K562 (cell line): ENCODE measurements at regions not wholly inside any gene's neighbourhood (a gene's known extent, or its start where the extent isn't known, plus 50 kb on each side); places are given as distances from the start of the nearest gene placed in this dataset.

ENCODE experiments used
- ATAC-seq: fragments of 200-7000 bp; cut with Tn5 transposase; 3 replicates; pipeline ENCODE4 v1.9.1; 2020; ENCODE audit warnings: moderate library complexity
- BruUV-seq: library from RNA; stranded (reverse); fragments of 400-500 nt; replicated peaks from 2 replicates; lab custom pipeline; 2021; lab: Mats Ljungman, UMichigan
- CTCF ChIA-PET: fragments of 300-600 bp; formaldehyde crosslinking; extraction: SDS; loops from one replicate; lab custom pipeline; 2021; ENCODE audit warnings: low intra/inter-chr PET ratio; lab: Yijun Ruan, JAX
- POLR2A ChIA-PET: fragments of 300-600, 350-650 bp; sonication (Branson Sonifier 250); formaldehyde crosslinking; extraction: SDS; loops from one replicate; lab custom pipeline; 2021; ENCODE audit warnings: antibody characterized with exemption, inconsistent platforms; lab: Yijun Ruan, JAX
- DNase-seq, 4 experiments: peaks; one replicate each; pipeline versions ENCODE4 v3.0.0 to v3.0.0-alpha.2; 2011 to 2018; ENCODE audit warnings: low spot score in 3 of 4, mixed read lengths in 3 of 4; ENCODE audit errors: extremely low read depth in 1 of 4
- FAIRE-seq: peaks from 2 replicates; lab custom pipeline; 2011; peaks lifted over from hg19 to GRCh38; lab: Jason Lieb, UNC
- H2AFZ ChIP-seq: 2 replicates; pipeline ENCODE4 v1.6.0; 2011; ENCODE audit warnings: low read depth, low read length, control low read depth, inconsistent platforms
- H3K27ac ChIP-seq: fragments of 200-600 bp; 3 replicates; pipeline ENCODE4 v1.8.0; 2011; ENCODE audit warnings: low read depth, mild to moderate bottlenecking, control low read depth, inconsistent platforms, low read length, moderate library complexity, mixed read lengths; ENCODE audit errors: extremely low read depth
- H3K27me3 ChIP-seq, 2 experiments: fragments of 300-600 bp in 1 of 2; 2 replicates in 1 of 2; 3 replicates in 1 of 2; pipeline versions ENCODE4 v1.6.0 to v1.8.0; 2011; ENCODE audit warnings: inconsistent platforms in 2 of 2, low read length in 2 of 2, mild to moderate bottlenecking in 1 of 2, mixed read lengths in 1 of 2, moderate library complexity in 1 of 2; ENCODE audit not compliant: control insufficient read depth in 2 of 2, insufficient read depth in 2 of 2
- H3K36me3 ChIP-seq: fragments of 300-600 bp; 3 replicates; pipeline ENCODE4 v1.8.0; 2011; ENCODE audit warnings: mild to moderate bottlenecking, low read length, inconsistent platforms; ENCODE audit not compliant: control insufficient read depth, insufficient read depth
- H3K4me1 ChIP-seq, 2 experiments: fragments of 200-600 bp in 1 of 2; replicated peaks in 1 of 2; 2 replicates in 1 of 2; 3 replicates in 1 of 2; pipeline versions ENCODE4 v1.5.1 to v1.8.0; 2011; ENCODE audit warnings: inconsistent platforms in 2 of 2, low read length in 2 of 2, mild to moderate bottlenecking in 1 of 2, mixed read lengths in 1 of 2, moderate library complexity in 1 of 2; ENCODE audit not compliant: control insufficient read depth in 2 of 2, insufficient read depth in 2 of 2
- H3K4me2 ChIP-seq: 2 replicates; pipeline ENCODE4 v1.6.1; 2011; ENCODE audit warnings: low read length, control low read depth, inconsistent platforms, mixed read lengths; ENCODE audit not compliant: insufficient read depth
- H3K4me3 ChIP-seq: fragments of 200-600 bp; sonication (generic), shearing (Covaris generic); 2 replicates; pipeline ENCODE4 v1.5.1; 2016; ENCODE audit warnings: control low read depth, inconsistent platforms
- H3K79me2 ChIP-seq: fragments of 200-600 bp; 3 replicates; pipeline ENCODE4 v1.8.0; 2011; ENCODE audit warnings: low read length, inconsistent platforms; ENCODE audit not compliant: control insufficient read depth, insufficient read depth
- H3K9ac ChIP-seq, 2 experiments: 2 replicates each; pipeline versions ENCODE4 v1.6.0 to v1.6.1; 2011; ENCODE audit warnings: low read depth in 2 of 2, low read length in 2 of 2, control low read depth in 1 of 2, inconsistent platforms in 1 of 2, mild to moderate bottlenecking in 1 of 2, mixed read lengths in 1 of 2; ENCODE audit not compliant: insufficient read depth in 1 of 2
- H3K9me1 ChIP-seq: one replicate; pipeline ENCODE4 v1.6.0; 2011; ENCODE audit warnings: inconsistent platforms, mild to moderate bottlenecking, low read length, moderate library complexity; ENCODE audit not compliant: control insufficient read depth, insufficient read depth
- H3K9me3 ChIP-seq: replicated peaks from 2 replicates; pipeline ENCODE4 v1.5.1; 2011; ENCODE audit warnings: low read depth, low read length, inconsistent platforms; ENCODE audit not compliant: control insufficient read depth, insufficient read depth
- H4K20me1 ChIP-seq: replicated peaks from 2 replicates; pipeline ENCODE4 v1.6.1; 2011; ENCODE audit warnings: low read length, inconsistent platforms, mixed read lengths; ENCODE audit not compliant: control insufficient read depth, insufficient read depth
- ASH1L ChIP-seq: fragments of 450-650 bp; IDR thresholded peaks from 2 replicates; pipeline ENCODE4 v1.6.1; 2018; ENCODE audit warnings: borderline replicate concordance, mild to moderate bottlenecking, low read depth; ENCODE audit not compliant: partially characterized antibody
- CEBPB ChIP-seq: fragments of 450-650 bp; IDR thresholded peaks from 2 replicates; pipeline ENCODE4 v1.6.1; 2016; ENCODE audit warnings: missing genetic modification characterization, missing compliant biosample characterization
- CEBPG ChIP-seq, 3 experiments: fragments of 200-800 bp in 1 of 3; sonication (Bioruptor generic) in 1 of 3; sonication (generic) in 1 of 3; formaldehyde crosslinking in 1 of 3; IDR thresholded peaks in 2 of 3; conservative IDR thresholded peaks in 1 of 3; 2 replicates each; pipeline versions ENCODE4 v1.6.1 to v1.8.0; 2016 to 2022; ENCODE audit warnings: missing compliant biosample characterization in 2 of 3, missing genetic modification characterization in 2 of 3, mild to moderate bottlenecking in 1 of 3, missing genetic modification reagents in 1 of 3
- RBM15 ChIP-seq: fragments of 200-400 bp; formaldehyde crosslinking; IDR thresholded peaks from 2 replicates; pipeline ENCODE4 v1.6.1; 2018; ENCODE audit warnings: mild to moderate bottlenecking, low read length, moderate library complexity; ENCODE audit not compliant: insufficient read depth
- TAL1 ChIP-seq: fragments of 450-650 bp; IDR thresholded peaks from 2 replicates; pipeline ENCODE4 v1.6.1; 2016; ENCODE audit warnings: mild to moderate bottlenecking
- ZNF583 ChIP-seq: fragments of 250-450 bp; sonication (Bioruptor Pico); IDR thresholded peaks from 2 replicates; pipeline ENCODE4 v1.4.0; 2020
- ZNF77 ChIP-seq: fragments of 250-450 bp; sonication (Bioruptor Pico); IDR thresholded peaks from 2 replicates; pipeline ENCODE4 v1.5.0; 2020
- WGBS: fragments of 100-300 bp; shearing (Covaris generic); methylation state at CpG from one replicate; pipeline ENCODE4 v1.1.6; 2016; ENCODE audit warnings: low coverage, mixed read lengths; ENCODE audit not compliant: insufficient coverage; ENCODE audit errors: missing lambda C conversion rate; 5-methylcytosine and 5-hydroxymethylcytosine counted together
- in situ Hi-C: fragments of 300-500 bp; cut with MboI; formaldehyde crosslinking; loops from 4 replicates; pipeline ENCODE4 v1.15.0; 2018; ENCODE audit warnings: inconsistent platforms, mixed read lengths
- intact Hi-C: fragments of 100-400 bp; cut with micrococcal nuclease; formaldehyde crosslinking; loops from 2 replicates; pipeline ENCODE4 v1.14.2; 2022

DNA sequence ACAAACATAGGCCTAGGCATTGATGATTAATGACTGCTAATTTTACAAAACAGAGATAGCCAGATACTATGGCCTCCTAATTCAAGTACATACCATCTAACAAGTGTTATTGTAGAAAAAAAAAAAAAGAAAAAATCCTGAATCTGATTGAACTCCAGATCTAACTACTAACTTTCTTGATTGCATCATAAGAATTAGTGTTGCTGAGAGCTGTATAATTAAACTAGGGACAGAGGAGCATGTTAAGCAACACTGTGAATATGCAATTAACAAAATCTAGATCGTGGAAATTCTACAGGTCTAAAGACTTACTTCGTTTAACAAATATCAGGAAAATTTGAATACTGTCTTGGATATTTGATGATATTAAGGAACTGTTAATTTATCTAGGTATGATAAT is 208.3 kb upstream of the ZNF608 start:
- Histone ChIP-seq H3K9me3 (no peaks in the 10 kb centered on the region), H2AFZ (no peak overlapping the region), H4K20me1 (no peaks in the 10 kb centered on the region), H3K9me1 (no peaks in the 10 kb centered on the region), H3K4me1 (no peaks in the 10 kb centered on the region), H3K79me2 (no peaks in the 10 kb centered on the region), H3K9ac (no peak overlapping the region)
- no TSS peak for BruUV-seq
- intact Hi-C loops: no loop called here
- CTCF ChIA-PET: no interaction called here
- TF ChIP-seq RBM15 (no peak), ASH1L (no peak), CEBPG (CRISPR knock-in tag; IDR thresholded peaks at IDR 0.05) (no peak), CEBPG (tag; conservative IDR thresholded peaks at IDR 0.05 in 1 of 2, IDR thresholded peaks at IDR 0.05 in 1 of 2) (peak; percentile 31 to 63; a peak in 3 of 4 replicates), CEBPB (tag) (peak; percentile 27; the same call in 1 of the 2 replicates)
- TF ChIP-seq, all 486 proteins: peak for 2
- no peak for DNase-seq
- 14% methylated on average over 2 of the region's 2 CpGs for WGBS
- POLR2A ChIA-PET: no interaction called here
- in situ Hi-C loops: no loop called here
- Histone ChIP-seq H3K27me3 (no peaks in the 10 kb centered on the region), H3K4me2 (no peak overlapping the region), H3K4me3 (no peak overlapping the region), H3K36me3 (no peaks in the 10 kb centered on the region; the same call in 2 of the 3 replicates), H3K27ac (no peak overlapping the region)
- ATAC-seq: no peak
- FAIRE-seq: no peak

DNA sequence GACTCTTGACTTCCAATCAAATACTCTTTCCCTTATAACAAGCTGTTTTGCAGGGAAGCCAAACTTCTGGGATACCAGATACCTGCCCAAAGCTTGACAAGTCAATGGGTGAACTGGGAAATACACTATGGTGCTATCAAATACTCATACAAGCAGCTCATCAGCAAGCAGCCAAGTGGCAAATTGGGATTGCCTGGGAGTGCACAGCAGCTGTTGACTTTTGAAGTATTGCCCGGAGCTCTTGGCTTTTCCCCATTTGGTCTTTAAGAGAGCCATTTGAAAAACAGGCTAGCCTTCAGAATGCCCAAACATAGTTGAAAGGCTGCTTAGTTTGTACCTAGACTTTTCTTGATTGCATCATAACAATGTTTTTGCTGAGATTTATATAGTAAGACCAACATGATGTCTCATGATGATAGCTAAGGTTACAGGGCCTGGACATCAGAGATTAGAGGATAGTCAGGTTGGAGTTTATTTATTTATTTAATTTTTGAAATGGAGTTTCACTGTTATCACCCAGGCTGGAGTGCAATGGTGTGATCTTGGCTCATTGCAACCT is 210.1 kb upstream of the ZNF608 start:
- ATAC-seq (no peak), FAIRE-seq (no peak), DNase-seq (no peak)
- Histone ChIP-seq H3K4me2 (no peak overlapping the region), H3K9ac (no peak overlapping the region), H3K27ac (no peak overlapping the region), H3K27me3 (no peaks in the 10 kb centered on the region), H3K9me3 (no peaks in the 10 kb centered on the region), H4K20me1 (no peaks in the 10 kb centered on the region), H3K79me2 (no peaks in the 10 kb centered on the region), H3K36me3 (no peaks in the 10 kb centered on the region; the same call in 2 of the 3 replicates), H3K4me1 (no peaks in the 10 kb centered on the region), H2AFZ (no peak overlapping the region), H3K4me3 (no peak overlapping the region), H3K9me1 (no peaks in the 10 kb centered on the region)
- TF ChIP-seq ZNF77: no peak
- TF ChIP-seq CEBPB (tag): peak; percentile 51; the same call in 1 of the 2 replicates
- no peak for TF ChIP-seq CEBPG (CRISPR knock-in tag; IDR thresholded peaks at IDR 0.05)
- peak; percentile 47 to 51; a peak in 2 of 4 replicates for TF ChIP-seq CEBPG (tag; conservative IDR thresholded peaks at IDR 0.05 in 1 of 2, IDR thresholded peaks at IDR 0.05 in 1 of 2)
- TF ChIP-seq ZNF583 (CRISPR knock-in tag): no peak
- TF ChIP-seq TAL1: 0 out of 2 replicates have a peak, but pooled peaks have one; percentile 21
- BruUV-seq: no TSS peak
- ChIA-PET CTCF (no interaction called here), POLR2A (no interaction called here)
- 14% methylated on average over 1 of the region's 1 CpG for WGBS
- intact Hi-C loops (no loop called here), in situ Hi-C loops (no loop called here)
